ENCODE measurements at regions not wholly inside any gene's neighbourhood (a gene's known extent, or its start where the extent isn't known, plus 50 kb on each side); places are given as distances from the start of the nearest gene placed in this dataset.

- TF ChIP-seq, protein P1, sequence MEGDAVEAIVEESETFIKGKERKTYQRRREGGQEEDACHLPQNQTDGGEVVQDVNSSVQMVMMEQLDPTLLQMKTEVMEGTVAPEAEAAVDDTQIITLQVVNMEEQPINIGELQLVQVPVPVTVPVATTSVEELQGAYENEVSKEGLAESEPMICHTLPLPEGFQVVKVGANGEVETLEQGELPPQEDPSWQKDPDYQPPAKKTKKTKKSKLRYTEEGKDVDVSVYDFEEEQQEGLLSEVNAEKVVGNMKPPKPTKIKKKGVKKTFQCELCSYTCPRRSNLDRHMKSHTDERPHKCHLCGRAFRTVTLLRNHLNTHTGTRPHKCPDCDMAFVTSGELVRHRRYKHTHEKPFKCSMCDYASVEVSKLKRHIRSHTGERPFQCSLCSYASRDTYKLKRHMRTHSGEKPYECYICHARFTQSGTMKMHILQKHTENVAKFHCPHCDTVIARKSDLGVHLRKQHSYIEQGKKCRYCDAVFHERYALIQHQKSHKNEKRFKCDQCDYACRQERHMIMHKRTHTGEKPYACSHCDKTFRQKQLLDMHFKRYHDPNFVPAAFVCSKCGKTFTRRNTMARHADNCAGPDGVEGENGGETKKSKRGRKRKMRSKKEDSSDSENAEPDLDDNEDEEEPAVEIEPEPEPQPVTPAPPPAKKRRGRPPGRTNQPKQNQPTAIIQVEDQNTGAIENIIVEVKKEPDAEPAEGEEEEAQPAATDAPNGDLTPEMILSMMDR (IDR thresholded peaks at IDR 0.05; ENCODE audit: low read depth, low read length, poor library complexity, severe bottlenecking), result no peak
- TF ChIP-seq EZH2phosphoT487 (IDR thresholded peaks at IDR 0.05; ENCODE audit: borderline replicate concordance, low read length), result no peak
These were observed 745.3 kb downstream of the C12orf50 start for GRCh38 chr12:87283886-87284285.

Data from DOHH2 (cell line).